ENCODE measurements at regions not wholly inside any gene's neighbourhood (a gene's known extent, or its start where the extent isn't known, plus 50 kb on each side); places are given as distances from the start of the nearest gene placed in this dataset.

GRCh38 chr3:8097690-8098089 lies 403.9 kb upstream of the LMCD1 start:
- TF ChIP-seq POLR2A (IDR thresholded peaks at IDR 0.05) = no peak
- no peak for TF ChIP-seq POLR2AphosphoS5 (IDR thresholded peaks at IDR 0.05)
- TF ChIP-seq CTCF (IDR thresholded peaks at IDR 0.05) = no peak
